Body of pancreas (tissue), 4 donors: ENCODE measurements at regions not wholly inside any gene's neighbourhood (a gene's known extent, or its start where the extent isn't known, plus 50 kb on each side); places are given as distances from the start of the nearest gene placed in this dataset.
A peak's percentile ranks its signal among the peaks of the same experiment; 100 is the strongest.

ENCODE experiments used
- ATAC-seq: fragments of 150-250 bp; one replicate; pipeline ENCODE4 v1.9.1; 2016
- DNase-seq, 4 donors: peaks; one replicate each; pipeline ENCODE4 v3.0.0-alpha.2; 2019
- H3K27ac ChIP-seq, 4 donors: fragments of 200-600 bp; sonication (generic); 1 replicate in 3 of 4; 2 replicates in 1 of 4; pipeline versions ENCODE4 v1.5.1 to v1.6.1; 2016 to 2019; ENCODE audit warnings: mild to moderate bottlenecking in 1 of 4, mixed read lengths in 1 of 4, moderate library complexity in 1 of 4
- H3K27me3 ChIP-seq, 2 donors: fragments of 200-600 bp; sonication (generic); one replicate each; pipeline ENCODE4 v1.6.0; 2016; ENCODE audit warnings: mild to moderate bottlenecking in 1 of 2
- H3K36me3 ChIP-seq, 2 donors: fragments of 200-600 bp; sonication (generic); replicated peaks in 1 of 2; 2 replicates each; pipeline ENCODE4 v1.5.1; 2016; ENCODE audit warnings: low read depth in 2 of 2; ENCODE audit not compliant: insufficient read depth in 1 of 2
- H3K4me1 ChIP-seq: fragments of 200-600 bp; sonication (generic); one replicate; pipeline ENCODE4 v1.6.0; 2016
- H3K4me3 ChIP-seq, 2 donors: fragments of 200-600 bp; sonication (generic); 1 replicate in 1 of 2; 2 replicates in 1 of 2; pipeline ENCODE4 v1.5.1; 2016 to 2019
- H3K9me3 ChIP-seq, 3 donors: fragments of 200-600 bp; sonication (generic); 1 replicate in 2 of 3; 2 replicates in 1 of 3; pipeline ENCODE4 v1.5.1; 2016
- POLR2A ChIP-seq, 3 donors: fragments of 450-650 bp; IDR thresholded peaks; one replicate each; pipeline ENCODE4 v1.6.1; 2016; ENCODE audit warnings: antibody characterized with exemption in 3 of 3, mild to moderate bottlenecking in 2 of 3
- WGBS, 2 donors: methylation state at CpG; one replicate each; pipeline ENCODE4 v1.1.5; 2017; 5-methylcytosine and 5-hydroxymethylcytosine counted together
- intact Hi-C: fragments of 100-400 bp; cut with DNase I; formaldehyde crosslinking; loops from one replicate; pipeline ENCODE4 v1.15.1; 2023
- TF ChIP-seq, protein P1 (sequence below), 7 experiments: fragments of 450-650 bp in 4 of 7; fragments of 200-600 bp in 3 of 7; sonication (generic) in 3 of 7; IDR thresholded peaks; one replicate each; pipeline ENCODE4 v1.5.1; 2016 to 2019; ENCODE audit warnings: antibody characterized with exemption in 7 of 7

DNA sequence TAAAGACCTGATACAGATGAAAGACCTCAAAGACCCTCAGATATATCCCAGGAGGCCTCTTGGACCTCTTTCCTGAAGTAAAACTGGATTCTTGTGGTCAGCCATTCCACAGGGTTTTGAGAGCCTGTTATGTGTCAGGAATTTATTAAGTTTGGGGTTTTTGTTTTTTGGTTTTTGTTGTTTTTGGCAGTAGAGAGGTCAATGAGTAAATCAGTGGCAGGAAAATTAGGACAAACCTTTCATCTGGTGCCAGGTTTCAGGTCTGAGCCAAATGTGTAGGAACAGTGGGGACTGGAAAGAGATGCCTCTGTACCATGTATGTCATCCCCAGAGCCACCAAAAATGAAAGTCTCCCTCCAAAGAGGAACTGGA, 520.4 kb upstream of the MDFIC2 start:
- Histone ChIP-seq H3K27ac (peak overlapping the region in 1 of 4 donors; percentile 19), H3K4me1 (no peaks in the 10 kb centered on the region), H3K36me3 (no peaks in the 10 kb centered on the region), H3K9me3 (no peaks in the 10 kb centered on the region), H3K27me3 (no peaks in the 10 kb centered on the region), H3K4me3 (no peak overlapping the region)
- ATAC-seq (no peak), DNase-seq (no peak)
- no peak for TF ChIP-seq POLR2A (IDR thresholded peaks at IDR 0.05)
- intact Hi-C loops, result no loop called here

DNA sequence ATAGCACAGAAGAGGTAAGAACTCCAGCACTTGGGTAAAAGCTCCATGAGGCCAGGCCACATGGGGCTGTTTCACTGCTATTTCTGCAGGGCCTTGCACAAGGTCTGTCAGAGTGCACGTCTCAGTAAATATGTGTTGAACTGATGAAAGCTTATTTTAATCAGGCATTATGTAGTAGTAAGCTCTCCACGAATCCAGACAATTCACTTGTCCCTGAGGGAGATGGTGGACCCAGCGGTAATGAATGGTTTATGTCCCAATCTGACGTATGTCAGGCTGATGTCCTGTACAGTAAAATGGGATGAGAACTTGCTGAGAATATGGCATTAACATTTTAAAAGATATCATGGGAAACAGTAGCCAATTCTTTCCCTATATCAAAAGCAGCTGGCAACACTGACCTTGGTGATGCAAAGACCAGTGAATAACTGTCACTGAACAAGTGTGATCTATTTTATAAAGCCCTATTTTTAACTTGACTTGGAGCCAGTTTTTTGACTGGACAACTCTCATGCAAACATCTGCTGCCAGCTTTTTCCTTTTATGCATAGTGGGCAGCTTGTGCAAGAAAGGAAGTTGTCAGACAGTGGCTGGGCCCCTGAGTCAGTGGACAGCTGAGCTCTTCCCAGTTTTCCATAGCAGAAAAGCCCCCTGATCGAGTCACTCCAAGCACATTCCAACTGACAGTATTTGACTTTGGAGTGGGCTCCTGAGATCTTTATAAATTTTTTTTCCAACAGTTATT, 519.8 kb upstream of the MDFIC2 start:
- TF ChIP-seq, protein P1, sequence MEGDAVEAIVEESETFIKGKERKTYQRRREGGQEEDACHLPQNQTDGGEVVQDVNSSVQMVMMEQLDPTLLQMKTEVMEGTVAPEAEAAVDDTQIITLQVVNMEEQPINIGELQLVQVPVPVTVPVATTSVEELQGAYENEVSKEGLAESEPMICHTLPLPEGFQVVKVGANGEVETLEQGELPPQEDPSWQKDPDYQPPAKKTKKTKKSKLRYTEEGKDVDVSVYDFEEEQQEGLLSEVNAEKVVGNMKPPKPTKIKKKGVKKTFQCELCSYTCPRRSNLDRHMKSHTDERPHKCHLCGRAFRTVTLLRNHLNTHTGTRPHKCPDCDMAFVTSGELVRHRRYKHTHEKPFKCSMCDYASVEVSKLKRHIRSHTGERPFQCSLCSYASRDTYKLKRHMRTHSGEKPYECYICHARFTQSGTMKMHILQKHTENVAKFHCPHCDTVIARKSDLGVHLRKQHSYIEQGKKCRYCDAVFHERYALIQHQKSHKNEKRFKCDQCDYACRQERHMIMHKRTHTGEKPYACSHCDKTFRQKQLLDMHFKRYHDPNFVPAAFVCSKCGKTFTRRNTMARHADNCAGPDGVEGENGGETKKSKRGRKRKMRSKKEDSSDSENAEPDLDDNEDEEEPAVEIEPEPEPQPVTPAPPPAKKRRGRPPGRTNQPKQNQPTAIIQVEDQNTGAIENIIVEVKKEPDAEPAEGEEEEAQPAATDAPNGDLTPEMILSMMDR (IDR thresholded peaks at IDR 0.05), result no peak
- no peak for TF ChIP-seq POLR2A (IDR thresholded peaks at IDR 0.05)
- Histone ChIP-seq H3K9me3 (no peaks in the 10 kb centered on the region), H3K27me3 (no peaks in the 10 kb centered on the region), H3K36me3 (no peaks in the 10 kb centered on the region), H3K27ac (peak overlapping the region in 1 of 4 donors; percentile 19), H3K4me1 (no peaks in the 10 kb centered on the region), H3K4me3 (no peak overlapping the region)
- ATAC-seq, result peak; percentile 24
- 79 to 81% methylated on average over 5 of the region's 5 CpGs for WGBS, 2 donors
- intact Hi-C loops, result no loop called here
- DNase-seq, result peak in 2 of 4 donors; percentile 10 to 30

DNA sequence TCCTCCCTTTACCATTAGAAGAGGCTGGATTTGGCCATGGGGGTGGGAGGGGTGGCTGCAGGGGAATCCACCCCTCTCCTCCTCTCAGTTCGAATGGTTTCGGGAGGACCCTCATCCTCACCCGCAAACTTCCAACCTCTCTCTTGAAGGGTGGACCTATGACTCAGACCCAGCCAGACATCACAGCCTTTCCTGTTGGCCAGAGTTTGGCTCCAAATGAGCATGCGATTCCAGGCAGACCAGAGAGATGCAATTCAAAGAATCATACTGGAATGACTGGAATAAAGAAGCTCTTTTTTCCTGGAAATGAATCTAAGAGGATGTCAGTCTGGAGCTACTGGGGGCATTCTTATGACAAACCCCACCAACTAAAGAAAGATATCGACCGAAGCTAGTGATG, 516.7 kb upstream of the MDFIC2 start:
- no peaks in the 10 kb centered on the region for H3K9me3 ChIP-seq
- ATAC-seq (no peak), DNase-seq (peak in 1 of 4 donors; percentile 16)
- H3K36me3 ChIP-seq, result no peaks in the 10 kb centered on the region
- no peaks in the 10 kb centered on the region for H3K27me3 ChIP-seq
- intact Hi-C loops, result no loop called here
- 72 to 83% methylated on average over 6 of the region's 6 CpGs for WGBS, 2 donors
- H3K4me1 ChIP-seq, result peaks cover 8% of the 10 kb centered on the region
- no peak overlapping the region for H3K4me3 ChIP-seq
- H3K27ac ChIP-seq, result no peak overlapping the region
- TF ChIP-seq, protein P1 (IDR thresholded peaks at IDR 0.05), result no peak
- TF ChIP-seq POLR2A (IDR thresholded peaks at IDR 0.05), result no peak

DNA sequence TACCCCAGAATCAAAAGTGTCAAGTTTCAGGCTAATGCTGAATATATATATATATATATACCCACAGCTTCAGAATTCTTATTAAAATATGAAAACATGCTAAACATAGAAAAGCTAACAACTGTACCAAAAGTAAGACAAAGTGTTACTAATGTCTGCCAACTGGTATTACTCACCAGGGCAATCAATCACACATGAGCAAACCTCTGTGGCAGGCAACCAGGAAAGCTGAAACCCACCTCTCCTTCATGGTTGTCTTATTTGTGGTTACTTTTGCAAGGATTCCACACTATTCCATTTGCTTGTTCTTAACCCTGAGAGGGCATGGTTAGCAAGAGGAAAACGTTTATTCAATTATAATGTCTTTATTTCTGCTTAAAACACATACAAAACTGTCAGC, 512.3 kb upstream of the MDFIC2 start:
- no peak overlapping the region for H3K4me3 ChIP-seq
- H3K4me1 ChIP-seq, result peaks cover 20% of the 10 kb centered on the region
- H3K27me3 ChIP-seq, result no peaks in the 10 kb centered on the region
- peak; percentile 18 to 48 (median 32) for DNase-seq
- 42 to 63% methylated on average over 1 of the region's 1 CpG for WGBS, 2 donors
- H3K9me3 ChIP-seq, result no peaks in the 10 kb centered on the region
- TF ChIP-seq POLR2A (IDR thresholded peaks at IDR 0.05), result no peak
- TF ChIP-seq, protein P1 (IDR thresholded peaks at IDR 0.05), result no peak
- ATAC-seq, result peak; percentile 69
- intact Hi-C loops, result no loop called here
- no peaks in the 10 kb centered on the region for H3K36me3 ChIP-seq
- H3K27ac ChIP-seq, result peak overlapping the region in 1 of 4 donors; percentile 19

DNA sequence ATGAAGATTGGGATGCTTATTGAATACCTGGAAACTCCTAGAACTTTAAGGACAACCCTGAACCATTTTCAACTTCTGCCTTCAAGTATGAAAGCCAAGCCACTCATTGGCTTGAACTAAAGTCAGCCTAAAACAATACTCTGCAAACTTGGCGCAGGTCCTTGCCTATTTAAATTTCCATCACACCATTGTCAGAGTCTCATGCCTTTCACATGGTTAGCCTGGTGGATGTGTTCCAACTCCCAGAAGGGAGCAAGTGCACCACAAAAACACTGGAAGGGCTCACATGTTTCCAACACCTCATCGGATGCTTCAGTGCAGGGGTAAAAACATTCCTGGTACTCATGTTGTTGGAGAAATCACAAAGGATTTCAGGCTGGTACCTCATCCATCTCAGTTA, 511.6 kb upstream of the MDFIC2 start:
- intact Hi-C loops, result no loop called here
- Histone ChIP-seq H3K36me3 (no peaks in the 10 kb centered on the region), H3K27me3 (no peaks in the 10 kb centered on the region), H3K27ac (no peak overlapping the region), H3K4me1 (peaks cover 20% of the 10 kb centered on the region), H3K4me3 (no peak overlapping the region), H3K9me3 (peaks cover 0 to 3% (median 0%) of the 10 kb centered on the region in 3 donors)
- DNase-seq, result no peak
- 76 to 93% methylated on average over 2 of the region's 2 CpGs for WGBS, 2 donors
- no peak for ATAC-seq
- TF ChIP-seq, protein P1 (IDR thresholded peaks at IDR 0.05), result no peak
- no peak for TF ChIP-seq POLR2A (IDR thresholded peaks at IDR 0.05)
